ENCODE measurements at regions not wholly inside any gene's neighbourhood (a gene's known extent, or its start where the extent isn't known, plus 50 kb on each side); places are given as distances from the start of the nearest gene placed in this dataset.
A peak's percentile ranks its signal among the peaks of the same experiment; 100 is the strongest.

DNA sequence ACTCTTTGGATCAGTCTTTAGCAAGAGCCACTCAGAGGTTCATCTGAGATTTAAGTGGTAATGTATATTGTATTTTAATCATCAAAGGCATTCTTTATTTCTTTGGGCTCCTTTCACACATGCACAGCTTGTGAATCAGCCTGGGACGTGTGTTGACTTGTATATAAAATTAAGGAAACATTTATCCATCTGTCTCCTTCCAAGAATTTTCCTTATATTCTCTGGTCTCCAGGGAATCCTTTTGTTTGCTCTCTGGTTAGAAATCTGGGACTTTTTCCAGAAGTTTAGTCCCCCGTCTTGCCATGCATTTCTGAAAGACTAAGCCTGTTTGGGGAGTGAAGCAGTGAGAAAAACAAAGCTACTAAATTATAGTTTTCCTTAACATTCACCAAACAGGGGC lies 212.3 kb downstream of the DCAF12L2 start:
- ATAC-seq, result no peak
- intact Hi-C loops (cut with DNase I), result no loop called here
- DNase-seq, result no peak

DNA sequence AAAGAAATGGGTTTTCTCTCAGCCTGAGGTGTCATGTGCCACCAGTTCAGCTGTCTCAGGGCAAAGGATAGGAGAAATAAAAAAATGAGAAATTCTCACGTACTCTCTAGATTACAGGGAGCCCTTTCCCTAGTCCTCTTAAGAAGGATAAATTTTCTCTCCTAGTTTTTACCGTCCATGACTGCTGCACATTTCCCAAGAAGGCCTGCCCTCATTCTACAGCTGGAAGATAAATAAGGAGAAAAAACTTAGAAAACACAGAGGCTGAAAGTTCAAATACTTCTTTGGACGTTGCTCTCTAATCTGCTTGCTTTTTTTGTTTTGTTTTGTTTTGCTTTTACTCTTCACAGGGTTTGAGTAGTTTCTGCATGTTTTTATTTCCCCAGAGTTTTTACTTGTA lies 211.9 kb downstream of the DCAF12L2 start:
- DNase-seq, result no peak
- ATAC-seq, result no peak
- intact Hi-C loops (cut with DNase I), result no loop called here

DNA sequence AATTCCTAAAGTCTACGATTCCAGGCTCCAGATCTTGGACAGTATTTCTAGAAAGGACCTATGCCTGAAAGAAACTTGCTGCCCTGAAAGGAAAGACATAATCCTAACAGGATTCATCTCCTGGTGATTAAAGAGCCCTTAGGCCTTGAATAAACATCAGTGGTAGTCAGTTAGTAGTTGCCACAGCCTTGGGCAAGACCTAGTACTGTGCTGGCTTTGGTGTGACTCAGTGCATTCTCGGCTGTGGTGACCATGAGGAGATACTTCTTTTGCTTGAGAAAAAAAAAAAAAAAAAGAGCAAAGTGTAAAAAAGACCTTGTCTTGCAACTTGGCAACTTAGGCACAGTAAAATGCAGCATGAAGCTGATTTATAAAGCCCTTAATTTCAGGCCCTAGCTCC lies 188.2 kb downstream of the DCAF12L2 start:
- intact Hi-C loops (cut with DNase I), result no loop called here
- no peak for DNase-seq
- ATAC-seq, result no peak

DNA sequence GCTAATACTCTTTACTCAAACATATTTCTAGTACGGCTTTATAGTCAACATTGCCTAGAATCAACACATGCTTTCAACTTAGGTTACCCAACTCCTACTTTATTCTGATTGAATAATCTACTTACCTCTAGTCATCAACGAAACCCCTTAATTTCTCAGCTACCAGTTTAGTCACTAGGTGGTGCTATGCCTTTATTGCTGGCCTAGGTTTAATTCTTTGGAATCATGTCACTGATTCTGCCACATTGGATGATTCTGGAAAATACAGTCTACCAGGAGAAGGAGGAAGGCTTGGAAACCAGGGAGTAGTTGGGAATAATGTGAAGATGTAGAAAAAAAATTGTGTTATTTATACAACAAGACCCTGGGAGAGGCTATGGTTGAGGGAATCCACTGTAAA lies 167.7 kb downstream of the DCAF12L2 start:
- no peak for DNase-seq
- no peak for ATAC-seq
- intact Hi-C loops (cut with DNase I), result no loop called here

DNA sequence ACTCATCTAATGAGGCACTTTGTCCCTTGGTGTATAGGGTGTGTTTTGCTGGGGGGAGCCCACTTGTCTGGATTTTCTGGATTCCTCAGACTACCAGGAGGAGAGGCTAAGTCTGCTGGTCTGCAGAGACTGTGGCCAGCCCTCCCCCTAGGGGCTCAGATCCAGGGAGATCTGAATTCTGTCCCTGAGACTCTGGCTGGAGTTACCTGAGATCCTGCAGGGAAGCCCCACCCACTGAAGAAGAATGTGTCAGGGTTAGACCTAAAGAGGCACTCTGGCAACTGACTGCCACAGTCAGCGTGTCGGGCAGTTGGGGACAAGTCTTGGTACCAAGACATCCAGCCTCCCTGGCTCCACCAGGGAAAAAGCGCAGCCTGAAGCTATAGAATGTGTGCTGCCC lies 138.9 kb downstream of the DCAF12L2 start:
- ATAC-seq, result no peak
- DNase-seq, result no peak
- intact Hi-C loops (cut with DNase I), result no loop called here

DNA sequence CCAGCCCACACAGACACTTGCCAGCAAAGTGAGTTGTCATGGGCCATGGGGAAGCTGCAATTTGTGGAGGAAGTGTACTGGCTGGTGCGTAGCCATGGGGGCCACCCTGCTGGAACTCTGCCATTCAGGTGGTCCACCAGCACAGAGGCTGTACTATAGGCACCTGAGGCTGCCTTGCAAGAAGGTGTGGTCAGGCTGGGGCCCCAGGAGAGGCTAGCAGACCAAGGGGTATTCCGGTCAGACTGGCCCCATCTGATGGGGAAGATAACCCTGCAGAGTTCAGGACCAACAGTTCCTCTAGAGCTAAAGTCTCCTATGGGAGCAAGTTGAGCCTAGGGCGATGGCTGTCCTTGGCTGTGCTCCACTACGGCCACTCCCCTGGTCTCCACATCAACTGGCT lies 136.1 kb downstream of the DCAF12L2 start:
- DNase-seq (no peak), ATAC-seq (no peak)
- intact Hi-C loops (cut with DNase I), result no loop called here

DNA sequence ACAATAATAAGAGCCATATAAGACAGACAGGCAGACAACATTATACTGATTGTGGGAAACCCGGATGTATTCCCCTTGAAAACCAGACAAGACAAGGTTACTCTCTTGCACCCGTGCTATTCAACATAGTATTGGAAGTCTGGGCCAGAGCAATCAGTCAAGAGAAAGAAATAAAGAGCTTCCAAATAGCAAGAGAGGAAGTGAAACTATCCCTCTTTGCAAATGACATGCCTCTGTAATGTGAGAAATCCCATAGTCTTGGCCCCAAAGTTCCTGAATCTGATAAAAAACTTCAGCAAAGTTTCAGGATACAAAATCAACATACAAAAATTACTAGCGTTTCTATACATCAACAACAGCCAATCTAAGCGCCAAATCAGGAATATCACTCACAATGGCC lies 102.1 kb downstream of the DCAF12L2 start:
- DNase-seq (no peak), ATAC-seq (no peak)
- intact Hi-C loops (cut with DNase I), result no loop called here

DNA sequence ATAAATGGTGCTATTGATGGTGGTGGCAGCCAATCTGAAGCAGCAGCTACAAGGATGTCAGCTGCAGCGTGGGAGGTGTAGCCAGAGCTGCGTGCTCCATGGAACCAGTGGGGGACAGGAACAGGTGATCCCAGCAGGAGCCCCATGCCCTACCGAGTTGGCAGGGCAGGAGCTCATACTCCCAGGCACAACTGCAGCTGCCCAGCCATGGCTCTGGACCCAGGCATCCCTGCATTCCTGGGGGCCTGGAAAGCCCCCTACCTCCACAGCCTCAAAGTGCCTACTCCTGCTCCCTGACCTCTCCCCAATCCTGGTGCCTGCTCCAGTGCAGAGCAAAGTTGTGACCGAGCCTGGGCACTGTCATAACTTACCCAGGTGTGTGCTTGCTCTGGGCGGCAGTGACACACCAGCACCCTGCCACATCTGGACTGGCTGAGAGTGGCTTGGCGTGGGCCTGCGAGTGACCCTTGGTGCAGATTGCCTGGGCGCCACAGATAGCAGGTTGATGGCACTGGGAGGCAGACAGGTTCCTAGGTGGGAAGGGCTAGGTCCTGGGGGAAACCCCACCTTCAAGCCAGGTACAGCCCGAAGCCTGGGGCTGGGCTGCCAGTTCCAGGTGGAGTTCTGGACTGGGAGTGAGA lies 101.1 kb downstream of the DCAF12L2 start:
- ATAC-seq, result no peak
- DNase-seq, result peak; percentile 9
- intact Hi-C loops (cut with DNase I), result no loop called here

DNA sequence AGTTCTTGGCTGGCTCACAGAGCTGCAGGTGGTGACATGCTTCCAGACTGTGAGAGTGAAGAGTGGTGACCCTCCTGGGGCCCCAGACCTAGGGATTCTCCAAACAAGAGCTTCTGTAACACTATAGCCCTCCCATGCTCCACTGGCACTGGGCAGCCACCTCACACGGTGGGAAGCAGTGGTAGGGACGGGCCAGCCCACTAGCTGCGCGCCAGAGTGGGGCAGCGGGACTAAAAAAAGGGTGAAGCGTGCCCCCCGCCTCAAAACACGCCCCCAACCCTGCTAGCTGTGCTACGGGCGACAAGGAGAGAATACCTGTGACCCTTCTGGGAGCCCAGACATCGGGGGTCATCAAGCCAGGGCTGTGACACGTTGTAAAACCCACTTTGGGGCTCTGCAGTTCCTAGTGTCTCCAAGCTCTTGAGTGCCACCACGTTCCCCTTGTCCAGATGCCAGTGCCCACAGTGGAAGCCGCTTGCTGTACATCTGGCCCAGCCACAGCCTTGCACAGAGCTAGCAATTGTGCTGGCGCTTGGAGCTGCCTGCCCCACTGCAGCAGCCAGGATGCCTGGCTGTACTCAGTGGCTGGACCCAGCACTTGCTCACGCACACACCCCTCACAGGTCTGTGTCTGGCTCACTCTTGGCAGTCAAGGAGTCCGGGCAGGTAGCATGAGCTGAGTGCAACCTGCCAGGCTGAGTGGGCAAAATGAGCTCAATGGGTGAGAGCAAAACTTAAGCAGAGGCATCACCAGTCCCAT lies 100.0 kb downstream of the DCAF12L2 start:
- ATAC-seq, result no peak
- DNase-seq, result no peak
- intact Hi-C loops (cut with DNase I), result no loop called here

Data from left cardiac atrium (tissue), 4 donors.